RWPE2 (cell line): ENCODE measurements at regions not wholly inside any gene's neighbourhood (a gene's known extent, or its start where the extent isn't known, plus 50 kb on each side); places are given as distances from the start of the nearest gene placed in this dataset.

Experiments
- ATAC-seq: fragments of 200-7000 bp; cut with Tn5 transposase; 3 replicates; pipeline ENCODE4 v1.9.1; 2021; ENCODE audit warnings: low read depth
- DNase-seq: peaks from one replicate; pipeline ENCODE4 v3.0.0-alpha.2; 2020; ENCODE audit warnings: low spot score
- H3K27ac ChIP-seq: fragments of 450-650 bp; 2 replicates; pipeline ENCODE4 v1.5.1; 2017; ENCODE audit warnings: mild to moderate bottlenecking; ENCODE audit not compliant: poor library complexity, severe bottlenecking
- H3K27me3 ChIP-seq: fragments of 250-450 bp; sonication (Bioruptor Pico); 2 replicates; pipeline ENCODE4 v1.5.1; 2021; ENCODE audit warnings: mild to moderate bottlenecking, moderate library complexity; ENCODE audit not compliant: insufficient read depth, poor library complexity, severe bottlenecking
- H3K36me3 ChIP-seq: fragments of 250-450 bp; sonication (Bioruptor Pico); 2 replicates; pipeline ENCODE4 v1.5.1; 2020; ENCODE audit warnings: low read depth, mild to moderate bottlenecking, moderate library complexity
- H3K4me1 ChIP-seq: fragments of 250-450 bp; sonication (Bioruptor Pico); 2 replicates; pipeline ENCODE4 v1.5.1; 2021; ENCODE audit warnings: mild to moderate bottlenecking, moderate library complexity; ENCODE audit not compliant: insufficient read depth, poor library complexity, severe bottlenecking
- H3K4me3 ChIP-seq: fragments of 250-450 bp; sonication (Bioruptor Pico); 2 replicates; pipeline ENCODE4 v1.5.1; 2021; ENCODE audit warnings: mild to moderate bottlenecking, moderate library complexity; ENCODE audit not compliant: severe bottlenecking
- H3K9me3 ChIP-seq: fragments of 250-450 bp; sonication (Bioruptor Pico); 2 replicates; pipeline ENCODE4 v1.5.1; 2021; ENCODE audit warnings: mild to moderate bottlenecking, moderate library complexity; ENCODE audit not compliant: severe bottlenecking
- TF ChIP-seq, protein P1 (sequence below): fragments of 450-650 bp; IDR thresholded peaks from one replicate; pipeline ENCODE4 v1.5.1; 2017; ENCODE audit warnings: mild to moderate bottlenecking, moderate library complexity; ENCODE audit not compliant: poor library complexity, severe bottlenecking

DNA sequence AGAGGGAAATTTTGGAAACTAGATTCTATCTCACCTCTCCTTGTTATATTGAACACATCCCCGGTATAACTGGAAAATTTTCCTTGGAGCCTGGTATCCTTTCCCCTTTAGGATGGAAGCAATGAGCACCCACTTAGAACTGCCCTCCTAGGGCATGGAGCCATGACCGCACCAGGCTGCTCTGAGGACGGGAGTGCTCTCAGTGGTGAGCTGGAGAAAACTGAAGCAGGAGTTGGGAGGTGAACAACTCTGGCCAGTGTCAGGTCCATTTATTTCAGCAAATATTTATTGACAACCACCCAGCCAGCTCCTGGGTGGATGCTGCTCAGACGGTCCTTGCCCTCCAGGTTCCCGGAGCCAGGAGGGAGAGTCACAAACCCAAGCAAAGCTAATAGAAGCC, 278.1 kb downstream of the WDR11 start:
- ATAC-seq: no peak
- TF ChIP-seq, protein P1, sequence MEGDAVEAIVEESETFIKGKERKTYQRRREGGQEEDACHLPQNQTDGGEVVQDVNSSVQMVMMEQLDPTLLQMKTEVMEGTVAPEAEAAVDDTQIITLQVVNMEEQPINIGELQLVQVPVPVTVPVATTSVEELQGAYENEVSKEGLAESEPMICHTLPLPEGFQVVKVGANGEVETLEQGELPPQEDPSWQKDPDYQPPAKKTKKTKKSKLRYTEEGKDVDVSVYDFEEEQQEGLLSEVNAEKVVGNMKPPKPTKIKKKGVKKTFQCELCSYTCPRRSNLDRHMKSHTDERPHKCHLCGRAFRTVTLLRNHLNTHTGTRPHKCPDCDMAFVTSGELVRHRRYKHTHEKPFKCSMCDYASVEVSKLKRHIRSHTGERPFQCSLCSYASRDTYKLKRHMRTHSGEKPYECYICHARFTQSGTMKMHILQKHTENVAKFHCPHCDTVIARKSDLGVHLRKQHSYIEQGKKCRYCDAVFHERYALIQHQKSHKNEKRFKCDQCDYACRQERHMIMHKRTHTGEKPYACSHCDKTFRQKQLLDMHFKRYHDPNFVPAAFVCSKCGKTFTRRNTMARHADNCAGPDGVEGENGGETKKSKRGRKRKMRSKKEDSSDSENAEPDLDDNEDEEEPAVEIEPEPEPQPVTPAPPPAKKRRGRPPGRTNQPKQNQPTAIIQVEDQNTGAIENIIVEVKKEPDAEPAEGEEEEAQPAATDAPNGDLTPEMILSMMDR: no peak

DNA sequence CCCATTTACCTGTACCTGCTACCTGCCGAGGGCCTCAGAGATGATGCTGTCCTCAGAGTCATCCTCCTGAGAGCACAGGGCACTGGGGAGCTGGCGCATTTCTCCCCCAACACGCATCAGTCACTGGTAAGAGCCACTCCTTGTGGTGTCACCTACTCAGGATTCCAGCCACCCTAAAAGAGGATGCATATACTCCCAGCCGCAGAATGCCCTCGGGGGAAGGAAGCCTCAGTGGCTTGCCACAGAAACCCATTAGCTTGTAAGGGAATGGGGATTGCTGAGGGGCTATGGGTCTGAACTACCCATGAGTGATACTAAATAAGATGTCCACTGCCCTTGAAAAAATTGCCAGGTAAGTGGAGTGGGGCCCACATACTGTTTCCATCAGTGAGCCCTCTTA, 279.2 kb downstream of the WDR11 start:
- TF ChIP-seq, protein P1: no peak
- Histone ChIP-seq H3K4me1 (no peaks in the 10 kb centered on the region), H3K9me3 (no peaks in the 10 kb centered on the region), H3K27me3 (no peaks in the 10 kb centered on the region), H3K27ac (no peak overlapping the region), H3K36me3 (no peaks in the 10 kb centered on the region), H3K4me3 (no peak overlapping the region)
- DNase-seq: no peak
- no peak for ATAC-seq

More for the DNA sequence above, 278.1 kb downstream of the WDR11 start:
- no peak for DNase-seq
- Histone ChIP-seq H3K27me3 (no peaks in the 10 kb centered on the region), H3K9me3 (no peaks in the 10 kb centered on the region), H3K4me3 (no peak overlapping the region), H3K36me3 (no peaks in the 10 kb centered on the region), H3K4me1 (no peaks in the 10 kb centered on the region), H3K27ac (no peak overlapping the region)

DNA sequence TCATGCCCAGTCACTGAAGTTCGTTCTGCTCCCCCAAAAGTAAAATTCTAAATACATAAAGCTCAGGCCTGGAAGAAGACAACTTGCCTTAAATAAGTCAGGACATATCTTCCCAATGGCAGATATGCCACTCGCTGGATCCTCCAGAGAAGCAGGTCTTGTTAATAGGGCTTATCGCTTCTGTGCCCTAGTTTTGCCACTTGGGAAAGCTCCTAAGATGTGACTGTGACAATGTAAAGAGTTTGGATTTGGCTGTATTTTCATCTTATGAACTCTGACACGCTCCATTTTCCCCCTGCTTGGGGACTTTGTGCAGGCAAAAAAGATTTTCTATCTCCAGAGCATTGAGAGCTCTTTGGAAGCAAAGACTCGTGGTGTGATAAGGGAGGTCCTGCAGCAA, 279.9 kb downstream of the WDR11 start:
- TF ChIP-seq, protein P1: no peak
- Histone ChIP-seq H3K4me1 (no peaks in the 10 kb centered on the region), H3K27me3 (no peaks in the 10 kb centered on the region), H3K9me3 (no peaks in the 10 kb centered on the region), H3K36me3 (no peaks in the 10 kb centered on the region), H3K4me3 (no peak overlapping the region), H3K27ac (no peak overlapping the region)
- DNase-seq (no peak), ATAC-seq (no peak)

DNA sequence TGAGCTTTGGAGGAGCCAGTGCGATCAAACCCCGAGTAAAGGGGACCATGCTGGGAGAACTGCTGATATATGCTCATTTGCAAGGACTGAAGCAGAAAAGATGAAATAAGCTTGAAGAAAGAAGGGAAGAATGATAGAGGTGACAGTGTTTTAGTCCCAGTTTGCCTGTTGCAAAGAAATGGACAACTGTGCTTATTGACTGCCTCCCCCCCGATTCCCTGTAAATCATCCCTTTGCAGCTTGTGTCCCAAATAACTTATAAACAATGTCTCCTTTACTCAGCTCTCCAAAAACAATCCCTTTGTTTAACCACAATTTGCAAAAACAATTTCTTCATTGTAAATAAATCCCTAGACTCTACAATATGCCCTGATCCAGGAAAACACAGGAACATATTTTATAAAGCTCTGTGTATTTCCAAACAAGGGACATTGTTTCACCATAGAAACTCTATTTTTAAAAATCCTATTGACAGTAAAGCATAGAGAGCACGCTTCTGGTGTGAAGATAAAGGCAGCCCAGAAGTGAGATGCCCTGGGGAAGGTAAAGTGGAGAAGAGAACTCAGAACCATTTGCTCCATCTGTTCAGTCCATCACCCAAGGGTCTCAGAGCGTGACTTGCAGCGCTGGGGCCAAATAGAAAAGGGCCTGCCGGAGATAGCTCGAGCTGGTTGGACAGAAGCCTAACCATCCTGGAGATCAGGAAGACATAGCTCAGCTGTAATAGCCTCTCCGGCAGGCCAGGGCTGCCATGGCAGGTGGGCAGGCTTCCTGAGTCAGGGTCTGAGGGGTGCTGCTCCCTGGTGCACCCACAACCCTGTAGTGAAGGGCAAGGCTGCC, 280.5 kb downstream of the WDR11 start:
- no peaks in the 10 kb centered on the region for H3K36me3 ChIP-seq
- no peak overlapping the region for H3K4me3 ChIP-seq
- ATAC-seq: no peak
- DNase-seq: no peak
- H3K27me3 ChIP-seq: no peaks in the 10 kb centered on the region
- H3K27ac ChIP-seq: no peak overlapping the region
- no peaks in the 10 kb centered on the region for H3K9me3 ChIP-seq
- H3K4me1 ChIP-seq: no peaks in the 10 kb centered on the region
- TF ChIP-seq, protein P1: no peak

DNA sequence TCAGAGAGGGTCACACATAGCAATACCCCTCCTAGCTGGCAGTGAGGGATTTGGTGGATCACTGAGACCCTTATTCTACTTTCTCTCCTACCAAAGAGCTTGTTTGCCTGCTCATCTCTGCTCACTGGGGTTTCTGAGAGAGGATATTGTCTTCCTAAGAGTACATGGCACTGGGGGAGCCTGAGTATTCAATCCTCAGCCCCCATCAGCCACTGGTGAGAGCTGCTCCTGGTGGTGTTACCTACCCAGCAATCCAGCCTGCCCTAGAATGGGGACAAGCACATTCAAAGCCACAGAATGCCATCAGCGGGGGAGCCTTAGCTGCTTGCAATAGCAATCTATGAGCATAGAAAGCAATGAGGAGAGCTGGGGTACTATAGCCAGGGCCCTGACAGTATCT, 281.1 kb downstream of the WDR11 start:
- ATAC-seq (no peak), DNase-seq (no peak)
- Histone ChIP-seq H3K27ac (no peak overlapping the region), H3K36me3 (no peaks in the 10 kb centered on the region), H3K9me3 (no peaks in the 10 kb centered on the region), H3K4me1 (no peaks in the 10 kb centered on the region), H3K4me3 (no peak overlapping the region), H3K27me3 (no peaks in the 10 kb centered on the region)
- TF ChIP-seq, protein P1: no peak
